Inflammatory macrophage treated with lipopolysaccharide for 4 hours (primary cell): ENCODE measurements at regions not wholly inside any gene's neighbourhood (a gene's known extent, or its start where the extent isn't known, plus 50 kb on each side); places are given as distances from the start of the nearest gene placed in this dataset.
A peak's percentile ranks its signal among the peaks of the same experiment; 100 is the strongest.
"Not testable (repeated sequence)": the region's sequence is repeated elsewhere in the genome, so short reads cannot be mapped to it uniquely, and the experiment has no call there.

Experiments used
- DNase-seq: peaks from one replicate; pipeline ENCODE4 v3.0.0-alpha.2; 2020

DNA sequence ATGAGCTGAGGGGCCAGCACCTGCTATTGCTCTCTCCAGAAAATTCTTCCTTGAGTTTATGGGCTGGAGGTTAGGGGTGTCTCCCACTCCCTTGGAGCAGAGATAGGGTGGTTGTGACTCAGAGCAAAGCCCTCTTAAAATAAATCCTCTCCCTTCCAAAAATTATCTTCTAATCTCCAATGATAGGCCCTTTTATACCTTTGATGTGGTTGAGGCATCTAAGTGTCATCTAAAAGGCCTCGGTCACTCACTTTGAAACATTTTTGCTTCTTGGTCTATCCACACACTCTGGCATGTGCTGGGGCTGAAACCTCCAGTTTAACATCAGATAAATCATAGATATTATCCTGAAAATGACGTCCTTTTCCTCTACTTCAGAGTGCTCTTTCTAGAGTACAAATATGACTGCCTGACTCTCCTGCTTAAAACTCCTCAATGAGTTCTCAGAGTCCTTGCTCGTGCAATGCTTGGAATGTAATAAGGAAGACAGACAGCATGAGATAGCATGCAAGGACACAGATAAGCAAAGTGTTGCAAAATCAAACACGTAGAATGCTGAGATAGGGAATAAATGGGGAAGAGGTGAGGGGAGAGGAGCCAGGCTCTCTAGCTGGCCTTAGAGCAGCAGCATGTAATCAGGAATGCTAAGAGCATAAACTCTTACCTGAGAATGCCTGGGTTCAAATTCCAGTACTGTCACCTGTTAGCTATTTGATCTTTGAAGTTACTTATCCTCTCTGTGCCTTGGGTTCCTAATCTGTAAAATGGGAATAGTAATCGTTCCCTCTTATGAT, 374.1 kb upstream of the CITED2 start:
- DNase-seq: no peak

DNA sequence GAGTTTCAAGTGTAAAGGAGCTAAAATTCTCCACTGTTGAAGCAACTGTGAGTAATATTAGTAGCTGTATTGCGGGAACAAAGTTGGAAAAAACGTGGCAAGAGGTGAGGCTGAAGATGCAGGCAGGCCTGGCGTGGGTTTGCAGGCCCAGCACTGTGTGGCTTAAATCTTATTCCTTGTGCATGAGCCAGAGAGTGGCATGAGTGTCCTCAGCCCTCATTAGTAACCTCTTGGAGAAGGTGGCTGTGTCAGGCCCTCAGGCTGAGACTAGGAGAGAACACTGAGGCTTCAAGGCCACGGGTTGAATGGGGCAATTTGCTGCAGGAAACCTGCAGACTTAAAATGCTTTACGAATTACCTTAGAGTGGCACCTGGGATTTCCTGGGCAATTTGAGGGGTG, 372.7 kb upstream of the CITED2 start:
- DNase-seq: no peak

- DNase-seq: no peak
Observed at GRCh38 chr6:139744891-139745290, 370.4 kb upstream of the CITED2 start.

- no peak for DNase-seq
Observed at GRCh38 chr6:139743664-139744437, 369.4 kb upstream of the CITED2 start.

- DNase-seq: no peak
Observed at GRCh38 chr6:139742671-139743070, 368.2 kb upstream of the CITED2 start.

GRCh38 chr6:139738801-139739455, 364.5 kb upstream of the CITED2 start:
- no peak for DNase-seq

DNA sequence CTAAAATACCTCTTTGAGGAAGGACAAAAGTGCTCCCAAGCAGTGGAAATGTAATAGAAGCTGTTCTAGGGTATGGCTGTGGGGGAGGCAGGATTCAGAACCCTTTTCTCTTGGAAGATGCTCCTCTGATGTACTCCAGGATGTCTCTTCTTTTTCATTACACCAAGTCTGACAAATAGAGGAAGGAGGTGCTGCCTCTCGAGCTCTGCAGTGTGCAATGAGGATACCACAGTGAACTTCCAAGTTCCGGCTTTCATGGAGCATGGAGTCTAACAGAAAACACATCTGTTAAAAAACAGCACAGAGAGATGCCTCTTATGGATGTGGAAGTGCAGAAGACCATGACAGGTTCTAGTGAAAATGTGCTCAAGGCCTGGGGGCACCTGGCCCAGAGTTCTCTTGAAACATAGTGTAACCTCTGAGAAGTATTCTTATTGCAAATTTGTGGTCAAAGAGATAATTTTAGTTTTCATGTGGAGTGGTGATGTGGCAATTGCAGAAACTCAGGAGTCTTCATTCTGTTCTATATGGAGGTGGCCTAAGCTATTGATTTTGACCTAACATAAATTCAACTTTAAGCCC, 362.0 kb upstream of the CITED2 start:
- DNase-seq: peak; percentile 21

- DNase-seq: no peak
Observed at GRCh38 chr6:139732451-139732850, 358.0 kb upstream of the CITED2 start.

DNA sequence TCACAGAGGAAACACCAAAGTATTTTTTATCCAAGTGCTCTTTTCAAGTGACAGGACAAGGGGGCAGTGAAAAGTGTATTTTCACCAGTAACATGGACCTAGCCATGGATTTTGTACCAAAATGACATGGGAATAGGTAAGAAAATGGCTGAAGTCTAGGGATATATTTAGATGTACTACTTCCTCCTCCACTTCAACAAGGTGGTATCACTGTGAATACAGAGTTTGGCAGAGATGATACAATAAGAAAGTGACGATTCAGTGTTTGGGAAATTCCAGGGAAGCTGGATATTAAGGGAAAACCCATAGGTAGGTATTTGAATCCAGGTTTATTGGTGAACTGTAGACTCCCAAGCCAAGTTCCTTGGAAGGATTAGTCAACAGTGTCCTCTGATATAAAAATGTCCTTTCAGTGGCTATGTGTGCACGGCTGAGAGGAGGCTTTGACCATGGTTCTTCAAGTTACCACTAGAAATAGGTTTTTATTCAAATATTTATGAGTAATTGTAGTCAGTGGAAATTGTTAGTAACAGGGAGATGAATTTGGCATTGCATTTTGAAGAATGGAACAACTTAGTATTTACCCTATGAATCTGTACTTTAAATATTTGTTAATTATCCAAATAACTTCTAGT, 356.0 kb upstream of the CITED2 start:
- no peak for DNase-seq

DNA sequence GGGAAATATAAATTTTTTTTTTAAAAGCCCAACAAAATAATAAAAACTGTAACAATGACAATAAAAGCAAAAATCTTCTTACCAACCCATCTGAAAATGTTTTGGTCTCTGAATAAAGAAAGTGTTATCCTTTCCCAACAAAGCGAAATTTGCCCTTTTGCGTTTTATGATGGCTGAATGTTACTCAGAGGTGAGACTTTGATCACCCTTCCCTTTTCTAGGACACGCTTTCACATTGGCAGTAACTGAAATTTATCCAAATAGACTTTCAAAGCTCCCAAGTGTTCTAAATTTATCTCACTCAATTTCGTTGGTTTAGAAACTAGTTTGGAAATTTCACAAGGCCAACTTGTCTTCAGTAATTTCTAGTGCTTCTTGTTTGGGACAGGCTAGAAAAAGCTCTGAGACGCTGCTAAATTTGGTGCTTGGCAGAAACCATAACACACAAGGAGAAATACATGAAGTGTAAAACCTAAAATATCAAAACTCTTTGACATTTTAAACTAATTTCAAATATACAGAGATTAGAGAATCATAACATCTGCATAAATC, 354.5 kb upstream of the CITED2 start:
- no peak for DNase-seq

- DNase-seq: not testable (repeated sequence)
Observed at GRCh38 chr6:139726272-139726671, 351.8 kb upstream of the CITED2 start.

GRCh38 chr6:139722530-139722929, 348.1 kb upstream of the CITED2 start:
- no peak for DNase-seq

- DNase-seq: no peak
Observed at GRCh38 chr6:139721954-139722353, 347.5 kb upstream of the CITED2 start.

DNA sequence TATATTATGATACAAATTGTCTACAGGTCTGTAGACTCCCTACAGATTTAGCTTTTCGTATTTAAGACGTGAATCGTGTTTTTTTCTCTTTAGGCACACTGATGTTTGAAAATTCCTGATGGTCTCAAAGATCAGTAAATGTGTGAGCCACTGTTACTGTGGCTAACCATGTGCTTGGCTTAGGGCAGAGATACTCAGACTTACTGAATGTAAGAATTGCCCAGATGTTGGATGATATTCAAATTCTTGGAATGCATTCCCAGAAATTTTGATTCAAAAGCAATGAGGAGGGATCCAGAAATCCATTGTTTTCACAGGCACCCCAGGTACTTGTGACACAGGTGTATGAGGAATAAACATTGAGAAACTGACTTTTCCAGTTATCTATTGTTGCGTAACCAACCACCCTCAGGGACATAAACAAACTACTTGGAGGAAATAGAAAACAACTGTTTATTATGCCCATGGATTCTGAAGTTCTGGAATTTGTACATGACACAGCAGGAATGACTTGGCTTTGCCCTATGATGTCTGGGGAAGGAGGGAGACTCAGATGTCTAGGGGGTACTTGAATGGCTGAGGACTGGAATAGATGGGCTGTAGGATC, 339.6 kb upstream of the CITED2 start:
- DNase-seq: no peak

DNA sequence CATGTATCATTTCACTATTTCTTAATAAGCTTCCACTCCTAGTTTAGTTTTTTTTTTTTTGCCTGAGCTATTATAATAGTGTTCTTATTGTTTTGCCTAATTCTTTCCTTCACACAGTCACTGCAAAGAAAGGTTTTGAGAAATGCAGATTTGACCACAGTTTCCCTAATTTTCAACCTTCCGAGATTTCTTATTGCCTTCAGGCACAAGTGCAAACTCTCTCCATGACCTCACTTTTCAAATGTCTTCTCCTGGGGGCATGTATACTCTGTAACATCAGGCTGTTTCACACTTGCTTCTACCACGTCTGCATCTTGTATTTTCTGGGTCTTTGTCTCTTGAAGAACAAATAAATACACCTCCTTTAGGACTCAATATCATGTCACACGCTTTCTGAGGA, 339.0 kb upstream of the CITED2 start:
- peak; percentile 73 for DNase-seq

DNA sequence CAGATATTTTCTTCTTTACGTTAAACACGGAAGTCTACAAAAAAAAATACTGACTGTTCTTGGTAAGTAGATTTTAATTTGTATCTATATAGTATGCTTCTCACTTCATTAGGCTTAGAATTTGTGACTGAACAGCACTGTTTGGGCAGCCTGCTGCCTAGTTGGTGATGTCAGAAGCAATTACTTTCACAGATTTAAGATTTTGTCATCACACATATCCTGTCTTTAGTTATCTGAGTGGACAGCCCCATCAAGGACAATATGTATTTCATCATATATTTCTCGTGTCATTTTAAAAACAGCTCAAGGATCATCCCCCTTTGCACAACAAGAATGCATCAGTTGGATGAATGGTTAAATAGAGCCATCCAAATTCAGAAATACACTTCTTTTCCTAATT, 338.4 kb upstream of the CITED2 start:
- DNase-seq: peak; percentile 57

DNA sequence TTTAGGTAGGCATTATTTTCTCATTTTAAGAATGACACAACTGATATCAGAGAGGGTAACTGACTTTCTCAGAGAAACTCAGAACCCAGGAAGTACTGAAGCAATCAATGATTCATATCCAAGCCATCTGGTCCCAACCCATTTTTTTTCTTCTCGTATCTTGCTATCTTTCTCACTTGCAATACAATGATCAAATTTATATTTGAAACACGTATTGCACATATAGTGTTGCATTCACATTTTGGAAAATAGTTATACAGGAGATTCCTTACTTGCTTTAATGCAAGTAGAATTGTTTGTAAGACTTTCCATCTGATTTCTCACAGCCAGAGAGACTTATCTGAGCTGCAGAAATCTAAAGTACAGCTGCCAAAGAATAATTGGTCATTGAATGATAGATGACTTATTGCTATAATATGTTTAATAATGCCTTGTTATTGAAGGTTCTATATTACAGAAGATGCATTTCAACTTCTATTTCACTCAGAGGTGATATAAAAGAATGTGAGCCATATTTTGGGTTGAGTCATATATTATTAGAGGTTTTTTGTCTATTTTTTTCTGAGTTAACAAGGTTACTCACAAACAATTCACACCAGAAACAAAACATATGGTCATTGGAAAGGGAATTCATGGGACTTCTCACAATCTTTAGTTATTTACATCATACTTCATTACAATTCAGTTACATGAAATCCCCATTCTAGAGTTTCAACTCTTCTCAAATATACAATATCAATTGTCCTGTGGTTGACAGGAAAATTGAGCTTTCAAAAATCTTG, 337.5 kb upstream of the CITED2 start:
- DNase-seq: peak; percentile 73

DNA sequence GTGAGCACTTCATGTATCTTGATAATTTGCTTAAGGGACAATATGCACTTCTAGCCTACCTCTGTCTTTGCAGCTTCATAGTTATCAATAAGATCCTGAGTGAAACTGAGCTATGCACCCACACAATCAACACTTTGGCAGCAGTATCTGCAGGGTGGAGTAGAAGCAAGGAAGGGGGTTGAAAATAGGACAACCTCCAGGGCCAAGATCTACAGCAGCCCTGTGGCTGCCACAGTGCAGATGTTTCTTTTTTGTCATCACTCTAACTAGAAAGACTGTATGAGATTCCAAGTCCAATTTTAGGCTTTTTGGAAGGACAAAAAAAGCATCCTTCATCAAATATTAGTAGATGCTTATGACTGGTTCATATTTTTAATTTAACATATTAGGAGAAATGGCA, 336.1 kb upstream of the CITED2 start:
- DNase-seq: no peak

DNA sequence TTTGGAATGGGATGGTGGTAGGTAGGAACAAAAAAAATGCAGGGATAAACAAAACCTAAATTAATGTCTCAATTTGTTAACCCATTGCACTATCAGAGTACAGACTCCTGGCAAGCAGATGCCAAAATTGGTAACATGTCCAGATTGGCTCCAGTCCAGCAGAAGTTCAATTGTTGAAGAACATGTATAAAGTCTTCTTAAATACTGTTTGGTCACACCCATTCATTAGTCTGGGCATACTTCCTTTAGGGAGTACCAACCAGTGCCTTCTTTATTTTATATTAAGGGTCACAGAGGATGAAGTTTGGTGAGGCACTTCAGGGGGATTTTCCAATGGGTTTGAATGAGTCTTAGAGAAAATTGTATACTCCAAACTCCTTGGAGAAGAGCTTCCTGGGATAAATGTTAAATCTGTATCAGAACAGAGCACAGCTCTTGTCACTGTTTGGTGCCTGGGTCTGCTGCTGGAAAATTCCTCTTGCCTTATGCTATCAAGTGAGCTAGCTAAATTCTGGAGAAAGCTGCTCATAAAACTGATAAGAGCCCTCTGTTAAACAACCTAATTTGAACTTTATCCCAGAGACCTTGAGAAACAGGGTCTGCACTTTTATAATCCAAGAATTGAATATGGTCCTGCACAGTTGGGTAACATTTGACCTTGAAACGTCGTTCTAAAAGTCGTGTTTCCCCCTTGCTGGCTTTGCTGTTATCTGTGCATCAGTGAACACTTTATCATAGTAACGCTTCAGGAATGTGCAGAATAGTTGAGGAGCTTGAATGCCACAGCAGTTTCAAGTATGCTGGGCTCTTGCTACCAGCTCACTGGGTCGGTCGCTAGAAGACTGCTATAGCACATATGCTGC, 334.1 kb upstream of the CITED2 start:
- DNase-seq: no peak

DNA sequence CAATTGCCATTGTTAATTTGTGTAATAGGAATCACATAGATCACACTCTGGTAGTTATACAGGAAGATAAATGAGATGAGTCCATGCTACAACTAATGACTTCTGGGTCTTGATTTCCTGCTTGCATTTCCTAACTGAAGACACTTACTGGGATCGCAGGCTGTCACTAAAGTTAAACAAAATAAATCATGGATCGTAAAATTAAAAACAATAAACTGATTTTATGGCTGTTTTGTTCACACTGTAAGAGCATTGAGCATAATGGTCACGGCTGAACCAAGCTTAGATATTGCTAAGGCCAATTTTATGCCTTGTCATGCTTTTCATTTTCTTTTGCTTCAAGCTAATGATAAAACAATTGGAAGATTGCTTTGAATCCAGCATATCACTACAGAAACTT, 332.5 kb upstream of the CITED2 start:
- no peak for DNase-seq
